LHCN-M2 (cell line): ENCODE measurements at regions not wholly inside any gene's neighbourhood (a gene's known extent, or its start where the extent isn't known, plus 50 kb on each side); places are given as distances from the start of the nearest gene placed in this dataset.

Source experiments
- DNase-seq: peaks from one replicate; pipeline ENCODE4 v3.0.0-alpha.2; 2012; ENCODE audit warnings: low read depth

DNA sequence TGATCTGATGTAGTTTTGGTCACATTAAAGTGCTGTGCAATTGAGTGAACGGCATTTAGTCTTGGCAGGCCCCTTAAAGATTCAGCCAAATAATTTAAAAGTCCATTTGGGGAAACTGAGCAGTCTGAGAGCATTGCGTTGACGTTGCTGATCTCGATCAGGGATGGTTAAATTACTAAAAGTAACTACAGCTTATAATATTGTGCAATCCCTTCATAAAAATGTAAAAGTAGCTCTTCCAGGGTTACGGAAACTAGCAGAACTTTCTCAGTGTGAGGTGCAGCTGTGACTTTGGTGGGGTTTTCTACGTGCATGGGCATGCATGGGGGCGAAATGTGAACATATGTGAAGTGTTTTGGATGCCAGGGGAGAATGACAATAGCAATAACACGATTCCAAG, 184.5 kb upstream of the RNF32 start:
- no peak for DNase-seq

- DNase-seq, result no peak
These were observed 190.1 kb upstream of the RNF32 start for GRCh38 chr7:156450473-156450872.

- no peak for DNase-seq
These were observed 191.7 kb upstream of the RNF32 start for GRCh38 chr7:156448918-156449317.

DNA sequence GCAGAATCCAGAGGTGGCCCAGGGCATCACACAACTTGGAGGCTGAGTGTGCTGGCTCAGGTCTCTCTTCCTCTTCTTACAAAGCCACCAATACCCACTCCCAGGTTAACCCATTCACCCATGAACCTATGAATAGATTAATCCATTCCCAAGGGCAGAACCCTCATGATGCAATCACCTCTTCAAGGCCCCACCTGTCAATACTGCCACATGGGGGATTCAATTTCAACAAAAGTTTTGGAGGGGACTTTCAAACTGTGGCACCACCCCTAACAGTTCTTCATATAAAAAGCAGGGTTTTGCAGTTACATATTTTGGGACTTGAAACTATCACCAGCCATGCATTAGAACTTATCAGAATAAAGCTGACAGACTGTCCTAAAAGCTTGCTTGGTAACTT, 193.6 kb upstream of the RNF32 start:
- DNase-seq, result no peak

DNA sequence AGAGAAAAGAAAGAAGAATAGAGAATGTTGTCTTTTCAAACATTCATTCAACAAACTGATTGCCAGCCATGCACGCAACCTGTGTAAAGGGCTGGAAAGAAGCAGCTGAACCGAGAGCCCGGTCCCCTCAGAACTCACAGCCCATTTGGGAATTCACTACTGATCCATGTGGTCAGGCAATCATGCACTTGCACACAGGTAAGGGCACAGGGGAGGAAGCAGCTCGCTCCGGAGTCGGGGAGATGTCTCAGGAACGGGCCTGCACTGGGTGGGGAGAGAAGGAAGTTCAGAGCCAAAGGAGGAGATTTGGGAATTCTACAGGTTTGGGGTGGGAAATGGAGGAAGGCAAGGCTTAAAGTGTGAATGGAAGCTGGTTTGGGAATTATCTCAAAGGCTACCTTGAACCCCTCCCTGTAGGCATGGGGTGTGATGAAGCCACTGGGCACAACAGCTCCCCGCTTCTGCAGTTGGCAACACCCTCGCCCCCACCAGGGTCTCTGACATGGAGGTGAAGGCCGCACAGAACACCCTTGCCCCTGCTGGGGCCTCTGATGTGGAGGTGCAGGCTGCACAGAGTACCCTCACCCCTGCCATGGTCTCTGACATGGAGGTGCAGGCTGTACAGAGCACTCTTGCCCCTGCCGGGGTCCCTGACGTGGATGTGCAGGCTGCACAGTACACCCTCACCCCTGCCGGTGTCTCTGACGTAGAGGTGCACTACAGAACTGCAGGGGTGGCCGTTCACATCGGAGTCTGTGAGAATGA, 194.4 kb upstream of the RNF32 start:
- DNase-seq, result no peak

- DNase-seq, result no peak
These were observed 198.1 kb upstream of the RNF32 start for GRCh38 chr7:156442516-156442915.

GRCh38 chr7:156440456-156440855, 200.1 kb upstream of the RNF32 start:
- no peak for DNase-seq

DNA sequence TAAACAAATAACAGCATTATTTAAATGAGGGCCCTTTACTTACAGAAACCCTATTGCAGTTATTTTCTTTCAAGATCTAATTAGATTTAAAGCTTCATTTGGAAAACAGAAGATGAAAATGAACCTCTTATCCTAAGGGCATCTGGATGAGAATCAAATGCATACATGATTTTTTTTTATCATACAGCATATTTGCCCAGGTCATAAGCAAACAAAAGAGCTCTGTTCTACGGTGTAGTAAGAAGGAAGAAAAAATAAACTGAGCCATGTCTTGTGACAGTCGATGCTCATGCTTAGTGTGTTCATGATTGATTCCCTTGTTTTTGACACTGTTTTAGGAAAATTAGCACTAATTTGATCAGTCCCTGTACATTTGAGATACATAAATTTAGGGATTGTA, 202.6 kb upstream of the RNF32 start:
- no peak for DNase-seq

GRCh38 chr7:156437021-156437614, 203.5 kb upstream of the RNF32 start:
- no peak for DNase-seq

DNA sequence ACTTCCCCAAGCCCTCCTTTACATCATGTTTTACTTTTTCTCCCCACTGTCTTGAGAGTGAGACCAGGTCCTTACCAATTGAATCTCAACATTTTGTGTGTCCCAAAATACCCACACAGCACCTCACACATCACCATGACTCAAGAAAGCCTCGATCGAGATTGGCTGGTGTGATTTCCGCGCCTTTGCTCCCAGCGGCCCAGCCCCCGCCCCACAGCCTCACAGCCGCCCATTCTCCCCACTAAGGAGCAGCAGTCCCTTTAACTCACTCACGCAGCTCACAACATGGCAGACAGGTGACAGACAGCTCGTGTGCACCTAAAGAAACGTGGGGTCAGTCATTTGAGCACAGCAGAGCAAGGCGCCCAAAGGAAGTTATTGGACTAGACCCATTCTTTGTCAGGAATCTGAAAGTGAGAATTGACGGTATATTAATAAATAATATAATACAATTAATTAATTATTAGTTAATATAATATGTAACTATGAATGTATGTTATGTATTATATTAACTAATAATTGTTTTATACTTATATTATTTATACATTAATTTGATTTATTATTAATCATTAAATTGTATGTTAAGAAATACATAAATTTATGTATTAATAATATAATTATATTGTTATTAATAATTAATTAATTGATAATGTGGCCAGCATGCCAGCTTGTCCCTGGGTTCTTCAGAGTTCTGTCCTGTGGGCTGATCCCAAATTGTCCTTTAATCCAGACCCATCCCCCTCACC, 204.9 kb upstream of the RNF32 start:
- no peak for DNase-seq

- DNase-seq, result no peak
These were observed 205.9 kb upstream of the RNF32 start for GRCh38 chr7:156434706-156435105.

DNA sequence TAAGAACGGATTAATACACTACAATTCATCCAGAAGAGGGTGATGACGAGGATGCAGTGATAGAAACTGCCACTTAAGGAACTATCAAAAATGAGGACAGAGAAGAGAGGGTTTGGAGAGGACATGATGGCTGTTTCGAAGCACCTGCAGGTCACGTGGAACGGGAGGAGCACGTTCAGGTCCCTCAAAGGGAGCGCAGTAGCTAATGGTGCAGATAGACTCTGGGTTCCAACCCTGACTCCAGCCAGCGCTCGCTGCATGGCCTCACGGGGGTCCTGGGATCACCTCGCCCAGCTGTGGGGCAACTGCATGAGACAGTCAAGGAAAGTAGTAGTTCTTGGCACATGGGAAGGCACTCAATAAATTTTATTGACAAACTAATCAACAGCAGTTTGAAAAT, 208.6 kb upstream of the RNF32 start:
- no peak for DNase-seq

- DNase-seq, result no peak
These were observed 210.5 kb upstream of the RNF32 start for GRCh38 chr7:156430109-156430508.

GRCh38 chr7:156429514-156429913, 211.1 kb upstream of the RNF32 start:
- DNase-seq, result no peak

GRCh38 chr7:156423876-156424275, 216.7 kb upstream of the RNF32 start:
- no peak for DNase-seq

DNA sequence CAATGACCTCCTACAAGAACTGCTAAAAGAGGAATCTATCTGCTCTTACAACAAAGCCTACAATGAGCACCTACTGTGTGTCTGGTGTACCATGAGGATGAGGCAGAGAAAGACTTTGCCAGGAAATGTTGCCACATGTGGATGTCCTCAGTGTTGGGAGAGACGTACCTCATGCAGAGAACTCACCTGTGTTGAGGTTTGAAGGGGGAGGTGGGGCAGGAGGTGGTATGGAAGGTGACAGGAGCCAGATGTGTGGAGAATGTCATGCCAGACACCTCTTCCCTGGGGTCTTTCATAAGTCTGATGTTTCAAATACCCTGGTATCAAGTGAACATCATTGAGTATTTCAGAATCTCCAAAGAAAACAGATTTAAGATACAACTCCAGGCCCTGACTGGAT, 220.1 kb upstream of the RNF32 start:
- DNase-seq, result no peak

DNA sequence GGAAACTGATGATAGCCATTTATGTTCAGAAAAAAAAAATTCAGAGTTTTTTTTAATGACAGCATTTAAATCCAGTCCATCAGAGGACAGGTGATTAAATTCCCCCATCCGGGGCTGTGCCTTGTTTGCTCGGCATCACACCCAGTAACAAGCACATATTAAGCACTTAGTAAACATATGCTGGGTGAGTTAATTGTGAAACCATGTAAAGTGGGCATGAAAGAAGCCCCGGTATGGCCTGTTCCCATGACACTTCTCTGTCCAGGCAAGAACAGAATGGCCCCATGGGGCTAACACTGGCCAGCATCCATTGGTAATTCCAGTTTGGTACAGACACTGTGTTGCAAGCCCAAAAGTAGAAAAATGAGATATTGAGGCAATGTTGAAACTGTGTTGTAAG, 220.8 kb upstream of the RNF32 start:
- DNase-seq, result no peak

DNA sequence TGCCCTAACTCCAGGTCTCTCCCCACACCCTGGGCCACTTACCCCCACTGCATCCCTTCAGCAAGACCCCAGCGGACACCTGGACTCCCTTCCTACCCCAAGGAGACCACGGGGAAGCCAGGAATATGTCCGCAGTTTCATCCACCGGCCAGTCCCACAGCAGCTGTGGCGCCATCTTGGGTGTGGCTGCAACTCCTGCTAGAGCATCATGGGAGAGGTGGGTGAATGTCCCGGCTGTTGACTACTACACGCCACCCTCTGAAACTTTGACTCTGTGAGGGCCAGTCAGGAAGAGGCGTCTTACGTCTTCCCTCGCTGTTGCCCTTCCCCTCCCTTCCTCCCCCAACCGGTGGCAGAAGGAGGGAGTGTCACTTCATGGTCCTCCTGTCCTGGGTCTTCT, 238.3 kb upstream of the RNF32 start:
- DNase-seq, result no peak

GRCh38 chr7:156401617-156402016, 239.0 kb upstream of the RNF32 start:
- no peak for DNase-seq

DNA sequence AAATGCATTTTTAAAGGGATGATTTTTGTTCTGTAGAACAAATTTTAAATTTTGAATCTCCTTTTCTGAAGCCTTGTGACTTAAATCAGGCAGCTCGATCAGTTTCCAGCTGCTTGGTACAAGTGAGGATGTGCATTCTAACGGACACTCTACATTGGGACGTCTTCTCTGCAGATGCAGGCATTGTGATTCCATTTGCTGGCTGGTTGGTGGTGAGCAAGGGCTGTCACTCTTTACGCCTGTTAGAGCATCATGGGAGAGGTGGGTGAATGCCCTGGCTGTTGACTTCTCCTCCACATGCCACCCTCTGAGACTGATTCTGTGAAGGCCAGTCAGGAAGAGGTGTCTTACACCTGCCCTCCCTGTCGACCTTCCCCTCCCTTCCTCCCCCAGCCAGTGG, 240.5 kb upstream of the RNF32 start:
- no peak for DNase-seq

- DNase-seq, result no peak
These were observed 243.3 kb upstream of the RNF32 start for GRCh38 chr7:156397249-156397648.

DNA sequence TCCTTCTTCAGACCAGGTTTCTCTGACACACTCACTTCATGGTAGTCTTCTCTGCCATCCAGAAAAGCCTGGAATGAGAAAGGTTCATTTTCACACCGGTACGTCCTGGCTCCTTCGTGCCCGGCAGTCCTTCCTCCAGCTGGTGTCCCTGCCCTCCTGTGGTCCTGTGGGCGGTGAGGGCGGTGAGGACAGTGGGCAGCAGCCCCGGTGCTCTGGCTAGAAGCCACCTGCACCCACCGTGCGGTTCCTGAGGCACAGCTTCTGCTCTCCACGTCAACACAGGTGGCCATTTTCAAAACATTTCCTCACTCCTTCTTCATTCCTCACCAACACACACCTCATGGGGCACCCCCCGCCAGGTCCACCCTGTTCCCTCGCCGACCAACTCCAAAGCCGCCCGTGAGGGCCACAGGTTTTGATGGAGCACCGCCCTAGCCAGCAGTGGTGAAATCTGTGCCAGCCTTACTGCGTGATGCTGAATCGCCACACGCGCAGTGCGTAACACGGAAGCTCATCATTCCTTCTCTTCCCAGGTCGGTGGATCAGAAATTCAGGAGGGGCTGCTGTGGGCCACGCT, 251.4 kb upstream of the RNF32 start:
- DNase-seq, result no peak

DNA sequence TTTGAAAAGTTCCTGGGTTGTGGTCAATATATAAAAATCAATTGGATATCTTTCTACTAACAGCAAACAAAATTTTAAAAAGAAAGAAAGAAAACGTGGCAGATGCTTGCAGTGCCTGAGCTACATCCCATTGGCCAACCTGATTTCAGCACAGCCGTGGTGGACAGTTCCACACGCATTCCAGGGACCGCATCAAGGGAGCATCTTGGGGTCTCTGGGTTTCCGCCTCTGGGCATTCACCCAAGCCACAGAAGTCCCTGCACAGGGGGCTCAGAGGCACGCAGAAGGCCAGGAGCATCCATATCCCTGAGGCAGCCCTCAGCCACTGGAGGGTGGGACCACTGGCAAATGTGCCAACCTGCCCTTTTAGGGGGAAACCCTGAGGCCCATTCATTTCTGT, 254.5 kb upstream of the RNF32 start:
- no peak for DNase-seq
